Vagina (tissue), 2 donors: ENCODE measurements at regions not wholly inside any gene's neighbourhood (a gene's known extent, or its start where the extent isn't known, plus 50 kb on each side); places are given as distances from the start of the nearest gene placed in this dataset.

ENCODE experiments used
- CTCF ChIP-seq, 3 experiments: fragments of 450-650 bp in 2 of 3; fragments of 200-600 bp in 1 of 3; sonication (generic) in 1 of 3; IDR thresholded peaks; one replicate each; pipeline ENCODE4 v1.5.1; 2017 to 2019; ENCODE audit warnings: antibody characterized with exemption in 3 of 3, mild to moderate bottlenecking in 2 of 3, moderate library complexity in 2 of 3
- POLR2A ChIP-seq, 2 donors: fragments of 450-650 bp; IDR thresholded peaks; one replicate each; pipeline ENCODE4 v1.6.1; 2017; ENCODE audit warnings: antibody characterized with exemption in 2 of 2, mild to moderate bottlenecking in 2 of 2, moderate library complexity in 2 of 2
- POLR2AphosphoS5 ChIP-seq, 2 donors: sonication (generic); formaldehyde crosslinking; IDR thresholded peaks; one replicate each; pipeline ENCODE4 v1.9.0; 2017; ENCODE audit warnings: antibody characterized with exemption in 2 of 2, mild to moderate bottlenecking in 2 of 2, low read depth in 1 of 2; ENCODE audit not compliant: insufficient read depth in 1 of 2

- TF ChIP-seq CTCF (IDR thresholded peaks at IDR 0.05): no peak
- no peak for TF ChIP-seq POLR2A (IDR thresholded peaks at IDR 0.05)
- no peak for TF ChIP-seq POLR2AphosphoS5 (IDR thresholded peaks at IDR 0.05; ENCODE audit: insufficient read depth in 1 of 2, low read depth in 1 of 2)
These were observed 532.7 kb downstream of the NLGN4X start for GRCh38 chrX:5695971-5696370.
